ENCODE measurements at regions not wholly inside any gene's neighbourhood (a gene's known extent, or its start where the extent isn't known, plus 50 kb on each side); places are given as distances from the start of the nearest gene placed in this dataset.

GRCh38 chr9:706606-707459 is 134.7 kb upstream of the DMRT1 start:
- peak overlapping the region; percentile 59 for H3K4me3 ChIP-seq
- no peak for TF ChIP-seq POLR2A (IDR thresholded peaks at IDR 0.05)
- no peak for TF ChIP-seq EP300 (IDR thresholded peaks at IDR 0.05)
- no peak for TF ChIP-seq CTCF (IDR thresholded peaks at IDR 0.05)
- no peaks in the 10 kb centered on the region for H3K9me3 ChIP-seq
- H3K27me3 ChIP-seq: no peaks in the 10 kb centered on the region
- H3K27ac ChIP-seq: peak overlapping the region; percentile 64 to 69
- peaks cover 4% of the 10 kb centered on the region for H3K4me1 ChIP-seq (ENCODE audit: insufficient read depth)
- 0 to 1% (median 0%) methylated on average over 36 to 51 of the region's 51 CpGs for WGBS, 3 donors
- peak; percentile 78 to 85 (median 81) for DNase-seq
- intact Hi-C loops (cut with DNase I): loop anchor here in 1 of 4 donors (5.0 kb wide), 1 partner anchor 35 kb away; no protein-coding TSS in a partner anchor
- no peaks in the 10 kb centered on the region for H3K36me3 ChIP-seq

- intact Hi-C loops (cut with DNase I): loop anchor here in 1 of 4 donors (5.0 kb wide), 1 partner anchor 34 kb away; no protein-coding TSS in a partner anchor
- no peaks in the 10 kb centered on the region for H3K27me3 ChIP-seq
- 1 to 9% (median 2%) methylated on average over 7 of the region's 7 CpGs for WGBS, 3 donors
Measured at GRCh38 chr9:708182-708550, 133.3 kb upstream of the DMRT1 start.

GRCh38 chr9:708551-709432 is 132.7 kb upstream of the DMRT1 start:
- peak overlapping the region; percentile 24 for H3K4me3 ChIP-seq
- no peaks in the 10 kb centered on the region for H3K27me3 ChIP-seq
- TF ChIP-seq POLR2A (IDR thresholded peaks at IDR 0.05) (no peak), CTCF (IDR thresholded peaks at IDR 0.05) (no peak), EP300 (IDR thresholded peaks at IDR 0.05) (no peak)
- H3K36me3 ChIP-seq: no peaks in the 10 kb centered on the region
- H3K27ac ChIP-seq: peak overlapping the region in 1 of 2 donors; percentile 20
- intact Hi-C loops (cut with DNase I): loop anchor here in 1 of 4 donors (5.0 kb wide), 1 partner anchor 34 kb away; no protein-coding TSS in a partner anchor
- DNase-seq: no peak
- WGBS, 3 donors: 6 to 28% (median 6%) methylated on average over 9 of the region's 9 CpGs
- H3K9me3 ChIP-seq: no peaks in the 10 kb centered on the region
- H3K4me1 ChIP-seq (ENCODE audit: insufficient read depth): peaks cover 9% of the 10 kb centered on the region

More at GRCh38 chr9:708182-708550, 133.3 kb upstream of the DMRT1 start:
- Histone ChIP-seq H3K9me3 (no peaks in the 10 kb centered on the region), H3K4me1 (ENCODE audit: insufficient read depth) (peaks cover 8% of the 10 kb centered on the region), H3K27ac (peak overlapping the region in 1 of 2 donors; percentile 20), H3K36me3 (no peaks in the 10 kb centered on the region), H3K4me3 (peak overlapping the region; percentile 24)
- no peak for TF ChIP-seq EP300 (IDR thresholded peaks at IDR 0.05)
- no peak for TF ChIP-seq CTCF (IDR thresholded peaks at IDR 0.05)
- TF ChIP-seq POLR2A (IDR thresholded peaks at IDR 0.05): no peak
- no peak for DNase-seq

- Histone ChIP-seq H3K4me3 (no peak overlapping the region), H3K4me1 (ENCODE audit: insufficient read depth) (peaks cover 15% of the 10 kb centered on the region), H3K27me3 (no peaks in the 10 kb centered on the region), H3K9me3 (no peaks in the 10 kb centered on the region), H3K27ac (no peak overlapping the region), H3K36me3 (no peaks in the 10 kb centered on the region)
- no peak for DNase-seq
- TF ChIP-seq EP300 (IDR thresholded peaks at IDR 0.05): no peak
- no peak for TF ChIP-seq POLR2A (IDR thresholded peaks at IDR 0.05)
- TF ChIP-seq CTCF (IDR thresholded peaks at IDR 0.05): no peak
- intact Hi-C loops (cut with DNase I): no loop called here
- 91 to 96% (median 96%) methylated on average over 14 of the region's 14 CpGs for WGBS, 3 donors
Measured at GRCh38 chr9:710951-711745, 130.3 kb upstream of the DMRT1 start.
